Esophagus squamous epithelium (tissue), 5 donors: ENCODE measurements at regions not wholly inside any gene's neighbourhood (a gene's known extent, or its start where the extent isn't known, plus 50 kb on each side); places are given as distances from the start of the nearest gene placed in this dataset.
A peak's percentile ranks its signal among the peaks of the same experiment; 100 is the strongest.
"Not testable (repeated sequence)": the region's sequence is repeated elsewhere in the genome, so short reads cannot be mapped to it uniquely, and the experiment has no call there.

ENCODE experiments used
- DNase-seq: peaks from one replicate; lab custom pipeline; 2025; lab: John Stamatoyannopoulos, UW
- H3K27ac ChIP-seq, 4 donors: fragments of 200-600 bp; sonication (generic); one replicate each; pipeline ENCODE4 v1.5.1; 2016 to 2019; ENCODE audit warnings: mild to moderate bottlenecking in 1 of 4
- H3K27me3 ChIP-seq, 4 donors: fragments of 200-600 bp; sonication (generic); 1 replicate in 3 of 4; 2 replicates in 1 of 4; pipeline versions ENCODE4 v1.5.1 to v1.6.0; 2017 to 2021; ENCODE audit warnings: antibody characterized with exemption in 1 of 4
- H3K36me3 ChIP-seq, 3 donors: fragments of 200-600 bp; sonication (generic); one replicate each; pipeline ENCODE4 v1.5.1; 2016 to 2019
- H3K4me1 ChIP-seq, 3 donors: fragments of 200-600 bp; sonication (generic); one replicate each; pipeline ENCODE4 v1.5.1; 2017 to 2019
- H3K4me3 ChIP-seq, 4 donors: fragments of 200-600 bp; sonication (generic); 1 replicate in 3 of 4; 2 replicates in 1 of 4; pipeline ENCODE4 v1.5.1; 2016 to 2019; ENCODE audit warnings: mild to moderate bottlenecking in 2 of 4, moderate library complexity in 1 of 4
- H3K9me3 ChIP-seq, 3 donors: fragments of 200-600 bp; sonication (generic); one replicate each; pipeline ENCODE4 v1.5.1; 2016 to 2019
- CTCF ChIP-seq, 6 experiments: fragments of 450-650 bp in 4 of 6; fragments of 200-600 bp in 2 of 6; sonication (generic) in 2 of 6; IDR thresholded peaks; one replicate each; pipeline ENCODE4 v1.5.1; 2016 to 2019; ENCODE audit warnings: antibody characterized with exemption in 6 of 6, mild to moderate bottlenecking in 4 of 6, moderate library complexity in 4 of 6
- POLR2A ChIP-seq, 4 donors: fragments of 450-650 bp; IDR thresholded peaks; one replicate each; pipeline ENCODE4 v1.6.1; 2017; ENCODE audit warnings: antibody characterized with exemption in 4 of 4, mild to moderate bottlenecking in 4 of 4, moderate library complexity in 3 of 4
- WGBS, 2 donors: methylation state at CpG; one replicate each; pipeline ENCODE4 v1.1.5; 2018; 5-methylcytosine and 5-hydroxymethylcytosine counted together
- intact Hi-C: fragments of 100-400 bp; cut with DNase I; formaldehyde crosslinking; loops from one replicate; pipeline ENCODE4 v1.15.0; 2022
- donor health status: DM: yes; HTN: yes; CAD: no.

- H3K27ac ChIP-seq = peak overlapping the region in 3 of 4 donors; percentile 28 to 70 (median 46)
- intact Hi-C loops = no loop called here
- no peaks in the 10 kb centered on the region for H3K27me3 ChIP-seq
- no peaks in the 10 kb centered on the region for H3K36me3 ChIP-seq
- 14 to 55% methylated on average over 1 to 3 of the region's 3 CpGs for WGBS, 2 donors
- TF ChIP-seq CTCF (IDR thresholded peaks at IDR 0.05) (no peak), POLR2A (IDR thresholded peaks at IDR 0.05) (no peak)
- no peak for DNase-seq
- H3K4me1 ChIP-seq = peaks cover 0 to 5% (median 0%) of the 10 kb centered on the region in 3 donors
- no peak overlapping the region for H3K4me3 ChIP-seq
- H3K9me3 ChIP-seq = no peaks in the 10 kb centered on the region
These were observed 171.2 kb downstream of the MSN start for GRCh38 chrX:65838674-65839073.

DNA sequence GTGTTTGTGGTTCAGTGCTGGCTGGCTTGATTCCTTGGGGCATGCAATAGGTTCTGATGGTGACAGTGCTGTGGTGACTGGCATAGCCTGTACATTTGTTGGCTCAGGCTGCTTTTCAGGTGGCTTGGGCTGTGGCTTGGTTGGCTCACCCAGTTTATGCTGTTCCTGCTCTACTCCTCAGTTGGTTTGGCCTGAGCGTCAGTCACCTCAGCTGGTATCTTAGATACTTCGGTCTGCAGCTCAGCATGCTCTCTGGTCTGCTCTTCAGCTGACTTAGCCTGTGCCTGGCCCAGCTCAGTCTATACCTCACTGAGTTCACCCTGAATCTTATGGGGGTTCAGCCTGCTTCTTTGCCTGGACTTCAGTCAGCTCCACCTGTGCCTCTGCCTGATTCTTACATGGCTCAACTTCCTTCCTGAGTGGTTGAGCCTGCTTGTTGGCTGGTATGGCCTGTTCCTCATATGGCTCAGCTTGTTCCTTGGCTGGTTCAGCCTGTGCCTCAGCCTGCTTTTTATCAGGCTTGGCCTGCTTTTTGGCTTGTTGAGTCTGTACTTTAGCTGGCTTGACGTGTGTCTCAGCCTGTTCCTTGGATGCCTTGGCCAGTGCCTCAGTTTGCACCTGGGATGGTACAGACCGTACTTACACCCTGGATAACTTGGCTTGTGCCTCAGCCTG is 170.6 kb downstream of the MSN start:
- H3K9me3 ChIP-seq = no peaks in the 10 kb centered on the region
- H3K27me3 ChIP-seq = no peaks in the 10 kb centered on the region
- WGBS, 2 donors = 57 to 64% methylated on average over 4 of the region's 4 CpGs
- DNase-seq = no peak
- no peak overlapping the region for H3K4me3 ChIP-seq
- peaks cover 0 to 5% (median 0%) of the 10 kb centered on the region in 3 donors for H3K4me1 ChIP-seq
- intact Hi-C loops = no loop called here
- H3K36me3 ChIP-seq = no peaks in the 10 kb centered on the region
- H3K27ac ChIP-seq = peak overlapping the region in 3 of 4 donors; percentile 28 to 70 (median 46)
- TF ChIP-seq POLR2A (IDR thresholded peaks at IDR 0.05) (no peak), CTCF (IDR thresholded peaks at IDR 0.05) (no peak)

DNA sequence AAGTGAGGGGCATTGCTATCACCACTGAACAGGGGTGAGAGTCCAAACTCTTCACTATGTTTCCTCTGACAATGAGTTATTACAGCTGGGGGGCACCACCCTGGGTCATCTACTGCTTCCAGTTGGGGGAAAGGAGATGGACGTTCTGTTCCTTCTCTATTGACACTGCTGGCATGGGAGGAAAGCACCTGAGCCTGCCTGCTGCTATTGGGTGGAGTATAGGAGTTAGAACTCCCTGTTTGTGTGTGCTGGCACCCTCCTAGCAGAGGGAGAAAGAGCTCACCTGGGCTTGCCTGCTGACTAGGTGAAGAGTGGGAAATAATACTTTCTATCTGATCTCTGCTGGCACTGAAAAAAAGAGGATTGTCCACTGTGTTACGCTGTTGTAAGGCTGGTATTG is 163.8 kb downstream of the MSN start:
- H3K27me3 ChIP-seq = no peaks in the 10 kb centered on the region
- DNase-seq = no peak
- TF ChIP-seq CTCF (IDR thresholded peaks at IDR 0.05) (no peak), POLR2A (IDR thresholded peaks at IDR 0.05) (no peak)
- H3K4me3 ChIP-seq = no peak overlapping the region
- no peaks in the 10 kb centered on the region for H3K9me3 ChIP-seq
- H3K36me3 ChIP-seq = no peaks in the 10 kb centered on the region
- H3K4me1 ChIP-seq = no peaks in the 10 kb centered on the region
- WGBS, 2 donors = 47 to 79% methylated on average over 1 to 2 of the region's 2 CpGs
- intact Hi-C loops = no loop called here
- no peak overlapping the region for H3K27ac ChIP-seq

DNA sequence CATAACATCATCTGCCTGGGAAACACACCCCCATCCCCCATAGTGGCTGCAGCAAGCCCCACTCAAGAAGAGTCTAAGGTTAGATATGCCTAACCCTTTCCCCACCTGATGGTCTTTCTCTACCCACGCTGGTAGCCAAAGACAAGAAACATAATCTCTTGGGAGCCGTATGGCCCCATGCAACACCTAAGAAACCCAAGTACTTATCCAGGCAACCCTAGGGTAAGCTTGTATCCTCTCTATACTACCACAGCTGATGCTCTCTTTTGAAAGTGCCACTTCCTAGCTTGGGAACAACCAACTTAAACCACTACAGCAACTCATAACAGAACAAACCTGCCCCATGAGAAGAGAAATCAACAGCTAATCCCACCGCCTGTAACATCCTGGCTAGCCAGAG is 161.1 kb downstream of the MSN start:
- WGBS, 2 donors = 92% methylated on average over 2 of the region's 3 CpGs; no CpG with 5 or more reads in 1 of the 2 donors
- Histone ChIP-seq H3K27me3 (no peaks in the 10 kb centered on the region), H3K4me3 (no peak overlapping the region), H3K9me3 (no peaks in the 10 kb centered on the region), H3K4me1 (no peaks in the 10 kb centered on the region), H3K27ac (no peak overlapping the region), H3K36me3 (no peaks in the 10 kb centered on the region)
- intact Hi-C loops = no loop called here
- TF ChIP-seq POLR2A (IDR thresholded peaks at IDR 0.05) (no peak), CTCF (IDR thresholded peaks at IDR 0.05) (no peak)
- DNase-seq = no peak

- H3K36me3 ChIP-seq, H3K27ac ChIP-seq, H3K4me3 ChIP-seq, intact Hi-C loops, DNase-seq, H3K4me1 ChIP-seq, H3K9me3 ChIP-seq, H3K27me3 ChIP-seq: not testable (repeated sequence)
- 89 to 94% methylated on average over 2 to 4 of the region's 4 CpGs for WGBS, 2 donors
These were observed 157.8 kb downstream of the MSN start for GRCh38 chrX:65825226-65825625.
